Stimulated activated CD4-positive, alpha-beta T cell treated with anti-CD3 and anti-CD28 coated beads, Interleukin-1b, Interleukin-23, amount 100 ng/mL, for 1 hour (primary cell): ENCODE measurements at regions not wholly inside any gene's neighbourhood (a gene's known extent, or its start where the extent isn't known, plus 50 kb on each side); places are given as distances from the start of the nearest gene placed in this dataset.

Experiments
- DNase-seq, 2 donors: peaks; one replicate each; pipeline ENCODE4 v3.0.0-alpha.2; 2020; ENCODE audit warnings: low read depth in 2 of 2

GRCh38 chr2:64338910-64339500 lies 115.0 kb upstream of the LGALSL start:
- DNase-seq: no peak

GRCh38 chr2:64341461-64341860 lies 112.5 kb upstream of the LGALSL start:
- no peak for DNase-seq

GRCh38 chr2:64342195-64343099 lies 111.5 kb upstream of the LGALSL start:
- no peak for DNase-seq

GRCh38 chr2:64344999-64345576 lies 108.9 kb upstream of the LGALSL start:
- no peak for DNase-seq

GRCh38 chr2:64345998-64346397 lies 108.0 kb upstream of the LGALSL start:
- DNase-seq: no peak

GRCh38 chr2:64348386-64349130 lies 105.4 kb upstream of the LGALSL start:
- no peak for DNase-seq

GRCh38 chr2:64349131-64349530 lies 104.8 kb upstream of the LGALSL start:
- DNase-seq: no peak

GRCh38 chr2:64350996-64351395 lies 103.0 kb upstream of the LGALSL start:
- no peak for DNase-seq

- DNase-seq: no peak
Measured at GRCh38 chr2:64352292-64352691, 101.7 kb upstream of the LGALSL start.

GRCh38 chr2:64354857-64355680 lies 98.9 kb upstream of the LGALSL start:
- no peak for DNase-seq

- DNase-seq: no peak
Measured at GRCh38 chr2:64356906-64357305, 97.1 kb upstream of the LGALSL start.

- DNase-seq: no peak
Measured at GRCh38 chr2:64359171-64359891, 94.6 kb upstream of the LGALSL start.

GRCh38 chr2:64359892-64360657 lies 93.9 kb upstream of the LGALSL start:
- peak in 1 of 2 donors; percentile 11 for DNase-seq

GRCh38 chr2:64361151-64361938 lies 92.6 kb upstream of the LGALSL start:
- no peak for DNase-seq

- DNase-seq: no peak
Measured at GRCh38 chr2:64362562-64363026, 91.4 kb upstream of the LGALSL start.

- DNase-seq: no peak
Measured at GRCh38 chr2:64363140-64363539, 90.8 kb upstream of the LGALSL start.

- DNase-seq: no peak
Measured at GRCh38 chr2:64363848-64364247, 90.1 kb upstream of the LGALSL start.

GRCh38 chr2:64367444-64368232 lies 86.3 kb upstream of the LGALSL start:
- DNase-seq: no peak
